H1 (cell line): ENCODE measurements at regions not wholly inside any gene's neighbourhood (a gene's known extent, or its start where the extent isn't known, plus 50 kb on each side); places are given as distances from the start of the nearest gene placed in this dataset.

Source experiments
- TF ChIP-seq, protein P1 (sequence below): IDR thresholded peaks from 2 replicates; pipeline ENCODE4 v1.6.1; 2011; ENCODE audit warnings: low read depth, mild to moderate bottlenecking, low read length; ENCODE audit not compliant: insufficient read depth

GRCh38 chr13:80586356-80586755 is 245.4 kb upstream of the SPRY2 start (continued):
- TF ChIP-seq, protein P1, sequence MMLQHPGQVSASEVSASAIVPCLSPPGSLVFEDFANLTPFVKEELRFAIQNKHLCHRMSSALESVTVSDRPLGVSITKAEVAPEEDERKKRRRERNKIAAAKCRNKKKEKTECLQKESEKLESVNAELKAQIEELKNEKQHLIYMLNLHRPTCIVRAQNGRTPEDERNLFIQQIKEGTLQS = no peak
